Transverse colon (tissue), 4 donors: ENCODE measurements at regions not wholly inside any gene's neighbourhood (a gene's known extent, or its start where the extent isn't known, plus 50 kb on each side); places are given as distances from the start of the nearest gene placed in this dataset.

Source experiments
- CTCF ChIP-seq, 5 experiments: fragments of 200-600 bp in 3 of 5; fragments of 450-650 bp in 2 of 5; sonication (generic) in 3 of 5; IDR thresholded peaks; 1 replicate in 2 of 5; 2 replicates in 3 of 5; pipeline ENCODE4 v1.5.1; 2016 to 2017; ENCODE audit warnings: antibody characterized with exemption in 5 of 5, inconsistent platforms in 3 of 5, mild to moderate bottlenecking in 2 of 5, moderate library complexity in 1 of 5
- POLR2A ChIP-seq: fragments of 450-650 bp; IDR thresholded peaks from one replicate; pipeline ENCODE4 v1.6.1; 2016; ENCODE audit warnings: antibody characterized with exemption, mild to moderate bottlenecking, moderate library complexity
- POLR2AphosphoS5 ChIP-seq, 3 donors: sonication (generic); formaldehyde crosslinking; IDR thresholded peaks; one replicate each; pipeline ENCODE4 v1.6.1; 2016; ENCODE audit warnings: antibody characterized with exemption in 3 of 3

GRCh38 chr13:23007426-23007825 lies 173.4 kb upstream of the SGCG start:
- no peak for TF ChIP-seq POLR2A
- no peak for TF ChIP-seq CTCF (IDR thresholded peaks at IDR 0.05)
- TF ChIP-seq POLR2AphosphoS5 (IDR thresholded peaks at IDR 0.05) = no peak
